IPS-20b (cell line): ENCODE measurements at regions not wholly inside any gene's neighbourhood (a gene's known extent, or its start where the extent isn't known, plus 50 kb on each side); places are given as distances from the start of the nearest gene placed in this dataset.

Source experiments
- H3K27ac ChIP-seq: one replicate; pipeline ENCODE4 v1.5.1; 2013; ENCODE audit warnings: low read length
- H3K27me3 ChIP-seq: 2 replicates; pipeline ENCODE4 v1.6.1; 2013; ENCODE audit warnings: mild to moderate bottlenecking, low read length, inconsistent platforms; ENCODE audit not compliant: insufficient read depth
- H3K36me3 ChIP-seq: 2 replicates; pipeline ENCODE4 v1.6.1; 2013; ENCODE audit warnings: low read depth, mild to moderate bottlenecking, inconsistent platforms, low read length, moderate library complexity; ENCODE audit not compliant: insufficient read depth
- H3K4me1 ChIP-seq: 2 replicates; pipeline ENCODE4 v1.6.1; 2013; ENCODE audit warnings: mild to moderate bottlenecking, control low read depth, inconsistent platforms, low read length, moderate library complexity; ENCODE audit not compliant: insufficient read depth
- H3K4me3 ChIP-seq: 2 replicates; pipeline ENCODE4 v1.5.1; 2013; ENCODE audit warnings: mild to moderate bottlenecking, low read length, inconsistent platforms
- H3K9ac ChIP-seq: 2 replicates; pipeline ENCODE4 v1.6.1; 2013; ENCODE audit warnings: low read depth, mild to moderate bottlenecking, inconsistent platforms, low read length, moderate library complexity
- H3K9me3 ChIP-seq: 2 replicates; pipeline ENCODE4 v1.6.1; 2013; ENCODE audit warnings: mild to moderate bottlenecking, low read depth, low read length, inconsistent platforms; ENCODE audit not compliant: insufficient read depth

DNA sequence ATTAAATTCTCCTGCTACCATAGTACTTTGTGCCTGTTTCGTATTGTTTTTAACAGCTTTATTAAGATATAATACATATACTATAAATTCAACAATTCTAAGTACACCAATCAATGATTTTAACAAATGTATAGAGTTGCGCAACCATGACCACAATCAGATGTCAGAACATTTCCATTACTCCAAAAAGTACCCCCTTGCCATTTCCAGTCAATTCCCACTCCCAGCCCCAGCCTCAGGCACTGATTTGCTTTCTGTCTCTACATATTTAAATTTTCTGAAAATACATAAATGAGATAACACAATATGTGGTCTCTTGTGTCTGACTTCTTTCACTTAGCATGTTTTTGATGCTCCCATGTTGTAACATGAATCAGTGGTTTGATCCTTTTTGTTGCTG, 193.9 kb downstream of the FIGN start:
- Histone ChIP-seq H3K27me3 (no peaks in the 10 kb centered on the region), H3K4me1 (no peaks in the 10 kb centered on the region), H3K4me3 (no peak overlapping the region), H3K27ac (no peak overlapping the region), H3K9ac (no peak overlapping the region), H3K36me3 (no peaks in the 10 kb centered on the region), H3K9me3 (no peaks in the 10 kb centered on the region)

DNA sequence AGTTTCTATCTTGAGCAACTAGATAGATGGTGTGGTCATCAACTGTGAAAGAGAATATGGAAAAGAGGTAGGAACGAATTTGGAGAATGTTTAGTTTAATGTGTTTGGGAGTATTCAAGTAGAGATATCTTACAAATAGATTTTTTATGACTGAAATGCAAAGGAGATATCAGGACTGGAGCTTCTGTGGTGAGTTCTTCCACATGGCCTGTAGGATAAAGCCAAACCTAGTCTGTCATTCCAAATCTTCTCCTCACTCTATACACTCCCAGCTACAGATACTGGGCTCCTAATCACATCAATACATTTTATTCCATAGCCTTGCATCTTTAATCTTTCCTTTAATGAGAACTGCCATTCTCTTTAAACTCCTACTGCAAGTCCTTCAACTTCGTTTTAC, 194.3 kb downstream of the FIGN start:
- Histone ChIP-seq H3K27ac (no peak overlapping the region), H3K9me3 (no peaks in the 10 kb centered on the region), H3K36me3 (no peaks in the 10 kb centered on the region), H3K27me3 (no peaks in the 10 kb centered on the region), H3K4me3 (no peak overlapping the region), H3K4me1 (no peaks in the 10 kb centered on the region), H3K9ac (no peak overlapping the region)

DNA sequence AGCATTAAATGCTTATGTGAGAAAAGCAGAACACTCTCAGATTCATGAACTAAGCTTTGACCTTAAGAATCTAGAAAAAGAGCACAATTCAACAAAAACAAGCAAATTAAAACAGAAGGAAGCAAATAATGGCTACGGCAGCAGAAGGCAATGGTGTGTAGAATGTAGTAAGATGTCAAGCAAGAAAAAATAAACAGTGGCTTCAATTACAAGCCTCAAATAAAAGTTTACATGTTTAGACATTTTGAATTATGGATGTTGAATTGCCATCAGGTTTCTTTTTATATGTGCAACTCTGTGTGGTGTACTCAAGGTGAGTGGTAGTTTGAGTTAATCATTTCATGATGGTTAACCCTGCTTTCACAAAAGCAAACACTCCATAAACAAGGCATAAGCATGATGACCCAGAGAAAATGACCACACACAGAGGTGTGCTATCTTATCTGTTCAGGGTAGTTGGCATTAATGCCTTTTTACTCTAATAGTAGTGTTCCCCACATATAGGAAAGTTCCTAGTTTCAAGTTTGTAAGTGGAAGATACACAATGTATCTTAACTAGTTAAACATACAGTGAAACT, 207.1 kb downstream of the FIGN start:
- Histone ChIP-seq H3K9ac (no peak overlapping the region), H3K4me3 (no peak overlapping the region), H3K36me3 (no peaks in the 10 kb centered on the region), H3K9me3 (no peaks in the 10 kb centered on the region), H3K27ac (no peak overlapping the region), H3K4me1 (no peaks in the 10 kb centered on the region), H3K27me3 (no peaks in the 10 kb centered on the region)

DNA sequence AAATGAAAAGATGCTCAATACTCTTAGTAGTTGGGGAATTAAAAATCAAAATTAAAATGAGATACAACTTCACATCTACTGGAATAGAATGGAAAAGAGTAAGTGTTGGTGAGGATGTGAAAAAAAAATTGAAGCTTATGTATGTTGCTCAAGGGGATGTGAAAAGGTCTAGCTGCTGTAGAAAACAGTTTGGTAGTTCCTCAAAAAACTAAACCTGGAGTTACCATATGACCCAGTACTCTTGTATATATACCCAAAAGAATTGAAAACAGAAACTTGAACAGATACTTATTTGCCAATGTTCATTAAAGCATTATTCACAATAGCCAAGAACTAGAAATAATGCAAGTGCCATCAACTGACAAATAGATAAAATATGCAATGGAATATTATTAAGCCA, 208.4 kb downstream of the FIGN start:
- Histone ChIP-seq H3K4me3 (no peak overlapping the region), H3K27ac (no peak overlapping the region), H3K36me3 (no peaks in the 10 kb centered on the region), H3K27me3 (no peaks in the 10 kb centered on the region), H3K9ac (no peak overlapping the region), H3K9me3 (no peaks in the 10 kb centered on the region), H3K4me1 (no peaks in the 10 kb centered on the region)

DNA sequence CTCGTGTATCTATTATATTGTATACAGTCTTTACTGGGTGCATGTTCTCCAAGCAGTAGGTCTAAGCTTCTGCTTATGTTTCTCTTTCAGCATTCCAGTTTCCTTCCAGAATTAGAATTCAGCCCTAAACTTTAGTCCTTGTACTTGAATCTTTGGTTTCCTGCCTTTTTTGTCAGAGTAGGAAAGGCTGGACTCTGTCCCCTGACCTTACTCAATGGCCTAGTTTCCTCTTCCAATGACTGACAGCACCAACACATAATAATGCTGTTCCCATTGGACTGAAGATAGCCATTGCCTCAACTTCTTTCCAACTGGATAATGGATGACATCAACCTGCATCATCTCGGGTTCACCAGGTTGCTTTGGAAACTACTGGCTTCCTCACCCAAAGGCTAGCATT, 217.0 kb downstream of the FIGN start:
- no peak overlapping the region for H3K4me3 ChIP-seq
- H3K27ac ChIP-seq = no peak overlapping the region
- H3K36me3 ChIP-seq = no peaks in the 10 kb centered on the region
- H3K4me1 ChIP-seq = no peaks in the 10 kb centered on the region
- no peaks in the 10 kb centered on the region for H3K27me3 ChIP-seq
- H3K9me3 ChIP-seq = no peaks in the 10 kb centered on the region
- H3K9ac ChIP-seq = no peak overlapping the region

DNA sequence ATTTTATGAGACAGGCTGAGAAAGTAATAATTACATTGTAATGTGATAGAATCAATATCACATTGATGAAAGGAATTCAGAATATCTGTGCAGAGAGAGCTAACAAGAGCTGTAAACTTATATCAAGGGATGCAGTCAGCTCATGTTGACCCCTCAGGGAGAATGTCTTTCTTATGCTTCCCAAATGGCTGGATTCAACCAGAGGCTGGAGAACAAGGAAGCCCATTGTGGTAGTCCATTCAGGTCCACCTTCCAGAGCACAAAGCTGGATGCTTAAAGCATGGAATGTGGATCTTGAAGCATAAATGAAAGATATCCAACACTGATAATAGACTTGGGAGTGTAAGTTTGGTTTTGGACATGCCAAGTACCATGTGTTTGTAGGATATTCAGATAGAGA, 220.0 kb downstream of the FIGN start:
- H3K4me3 ChIP-seq = no peak overlapping the region
- no peaks in the 10 kb centered on the region for H3K4me1 ChIP-seq
- no peaks in the 10 kb centered on the region for H3K9me3 ChIP-seq
- H3K9ac ChIP-seq = no peak overlapping the region
- no peaks in the 10 kb centered on the region for H3K36me3 ChIP-seq
- H3K27ac ChIP-seq = no peak overlapping the region
- H3K27me3 ChIP-seq = no peaks in the 10 kb centered on the region

DNA sequence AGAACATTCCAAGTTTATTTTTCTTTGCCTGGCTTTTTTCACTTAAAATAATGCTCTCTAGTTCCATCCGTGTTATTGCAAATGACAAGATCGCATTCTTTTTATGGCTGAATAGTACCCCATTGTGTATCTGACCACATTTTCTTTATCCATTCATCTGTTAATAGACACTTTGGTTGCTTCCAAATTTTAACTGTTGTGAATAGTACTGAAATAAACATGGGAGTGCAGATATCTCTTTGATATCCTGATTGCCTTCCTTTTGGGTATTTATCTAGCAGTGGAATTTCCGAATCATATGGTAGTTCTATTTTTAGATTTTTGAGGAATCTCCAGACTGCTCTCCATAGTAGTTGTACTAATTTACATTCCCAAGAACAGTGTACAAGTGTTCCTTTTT, 230.5 kb downstream of the FIGN start:
- H3K4me1 ChIP-seq = no peaks in the 10 kb centered on the region
- H3K9me3 ChIP-seq = no peaks in the 10 kb centered on the region
- H3K4me3 ChIP-seq = no peak overlapping the region
- no peak overlapping the region for H3K27ac ChIP-seq
- no peaks in the 10 kb centered on the region for H3K27me3 ChIP-seq
- H3K9ac ChIP-seq = no peak overlapping the region
- H3K36me3 ChIP-seq = no peaks in the 10 kb centered on the region

DNA sequence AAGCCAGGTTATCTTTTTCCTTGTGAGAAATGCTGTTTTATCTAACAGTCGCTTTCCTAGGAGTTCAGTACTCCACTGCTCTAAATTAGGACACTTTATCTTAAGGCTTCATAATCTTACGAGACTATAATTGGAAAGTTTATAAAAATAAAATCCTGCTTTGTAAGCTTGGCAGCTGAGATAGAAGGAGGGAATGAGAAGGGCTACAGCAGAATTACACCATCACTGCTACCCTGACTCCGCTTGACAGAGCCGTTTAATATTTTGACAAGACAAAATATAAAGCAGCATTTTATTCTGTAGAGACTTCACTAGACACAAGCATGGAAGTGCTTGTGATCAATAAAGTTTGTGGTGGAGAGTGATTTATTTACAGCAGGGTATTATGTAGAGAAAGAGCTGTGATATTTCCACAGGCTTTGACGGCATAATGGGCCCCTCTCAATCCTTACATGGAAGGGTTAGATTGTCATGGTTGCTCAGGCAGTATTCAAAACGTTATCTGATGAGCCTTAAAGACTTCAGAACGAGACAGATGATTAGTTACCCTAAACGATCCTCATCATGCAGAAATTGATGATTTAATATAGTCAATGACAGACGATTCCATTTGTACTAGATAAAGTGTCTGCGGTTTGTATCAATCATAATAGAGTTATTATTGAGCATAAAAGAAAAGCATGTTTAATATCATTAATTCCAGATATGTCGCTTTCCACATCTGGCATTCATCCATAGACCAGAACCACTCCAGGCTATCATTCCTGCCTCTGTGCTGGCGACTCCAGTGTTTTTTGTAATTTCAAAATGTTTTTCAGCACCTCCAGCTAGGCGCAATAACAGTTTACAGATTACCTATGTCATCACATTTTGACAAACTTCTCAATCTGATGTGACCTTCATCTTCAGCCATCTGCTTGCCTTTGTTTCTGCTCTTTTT, 242.2 kb downstream of the FIGN start:
- no peaks in the 10 kb centered on the region for H3K27me3 ChIP-seq
- peaks cover 3% of the 10 kb centered on the region; the same call in 1 of the 2 replicates for H3K4me1 ChIP-seq
- no peaks in the 10 kb centered on the region for H3K9me3 ChIP-seq
- H3K4me3 ChIP-seq = no peak overlapping the region
- H3K9ac ChIP-seq = no peak overlapping the region
- H3K36me3 ChIP-seq = no peaks in the 10 kb centered on the region
- H3K27ac ChIP-seq = no peak overlapping the region

DNA sequence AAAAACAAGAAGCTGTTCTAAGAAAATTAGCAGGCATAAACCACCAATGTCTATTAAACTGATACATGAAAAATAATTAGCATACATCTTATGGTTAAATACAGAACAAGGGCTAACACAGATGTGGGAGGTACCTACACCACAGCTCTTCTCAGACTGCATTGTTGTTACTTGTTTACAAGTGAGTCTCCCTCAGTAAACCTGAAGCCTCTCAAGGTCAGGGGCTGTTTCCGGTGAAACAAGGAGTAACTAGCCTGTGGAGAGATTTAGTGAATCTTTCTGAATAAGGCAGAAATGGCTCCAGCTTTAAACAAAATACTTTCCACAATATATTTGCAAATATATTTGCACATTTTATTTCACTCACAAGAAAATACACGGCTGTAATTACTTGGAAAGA, 244.0 kb downstream of the FIGN start:
- Histone ChIP-seq H3K4me1 (peaks cover 3% of the 10 kb centered on the region; the same call in 1 of the 2 replicates), H3K9me3 (no peaks in the 10 kb centered on the region), H3K27me3 (no peaks in the 10 kb centered on the region), H3K36me3 (no peaks in the 10 kb centered on the region), H3K27ac (no peak overlapping the region), H3K9ac (no peak overlapping the region), H3K4me3 (no peak overlapping the region)

DNA sequence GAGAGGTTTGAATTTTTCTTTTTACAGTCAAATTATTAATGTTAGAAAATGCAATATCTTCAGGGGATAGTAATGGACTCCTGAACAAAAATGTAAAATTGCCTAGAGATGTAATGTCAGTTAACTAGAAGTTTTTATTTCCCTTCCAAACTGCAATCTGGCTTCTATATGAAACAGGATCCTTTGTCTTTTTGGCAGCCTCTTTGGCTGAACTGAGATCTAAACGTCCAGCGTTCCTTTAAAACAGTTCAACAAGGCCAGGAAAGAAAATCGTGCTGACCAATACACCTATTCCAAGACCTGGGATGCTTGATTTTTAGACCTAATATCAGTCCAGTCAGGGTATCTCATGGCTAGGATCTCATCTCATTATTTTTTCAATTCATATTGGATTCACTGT, 245.5 kb downstream of the FIGN start:
- Histone ChIP-seq H3K4me1 (peaks cover 3% of the 10 kb centered on the region; the same call in 1 of the 2 replicates), H3K27me3 (no peaks in the 10 kb centered on the region), H3K36me3 (no peaks in the 10 kb centered on the region), H3K4me3 (no peak overlapping the region), H3K27ac (no peak overlapping the region), H3K9me3 (no peaks in the 10 kb centered on the region), H3K9ac (no peak overlapping the region)

DNA sequence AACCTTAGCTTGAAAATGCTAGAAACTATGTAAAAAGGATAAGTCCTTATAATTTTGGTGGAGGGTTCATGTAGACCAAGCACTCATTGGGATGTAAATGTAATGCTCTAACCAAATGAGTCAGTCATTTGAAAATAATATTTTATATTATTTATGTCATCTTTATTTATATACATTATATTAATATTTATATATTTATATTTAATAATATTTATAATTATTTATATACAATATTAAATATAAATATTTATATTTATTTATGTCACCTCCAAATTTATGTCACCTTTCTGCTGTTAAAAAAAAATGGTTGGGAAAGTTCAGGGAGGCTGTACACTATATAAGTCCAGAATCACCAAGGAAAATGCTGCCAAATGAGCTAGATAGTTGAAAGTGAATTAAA, 254.3 kb downstream of the FIGN start:
- H3K4me3 ChIP-seq = no peak overlapping the region

DNA sequence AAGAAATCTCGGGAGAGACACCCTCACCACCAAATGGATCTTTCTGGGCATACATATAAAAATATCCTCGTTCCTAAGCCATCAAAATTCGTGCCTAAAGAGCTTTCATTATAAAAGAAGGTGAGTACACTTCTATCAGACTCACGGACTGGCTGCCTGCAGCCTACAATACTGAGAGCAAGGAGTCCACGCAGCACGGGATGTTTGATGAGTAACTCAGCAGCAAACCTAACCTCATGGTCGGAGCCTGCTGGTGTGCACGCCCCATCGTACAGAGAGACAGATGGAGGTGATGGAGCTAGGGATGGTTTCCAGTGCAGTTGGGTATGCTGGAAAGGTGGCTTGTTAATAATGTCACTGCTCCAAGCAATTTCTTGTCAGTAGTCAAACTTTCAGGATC, 256.2 kb downstream of the FIGN start:
- Histone ChIP-seq H3K27me3 (no peaks in the 10 kb centered on the region), H3K9ac (no peak overlapping the region)

More for the DNA sequence above, 254.3 kb downstream of the FIGN start:
- Histone ChIP-seq H3K36me3 (no peaks in the 10 kb centered on the region), H3K4me1 (no peaks in the 10 kb centered on the region), H3K27ac (no peak overlapping the region), H3K27me3 (no peaks in the 10 kb centered on the region), H3K9me3 (no peaks in the 10 kb centered on the region), H3K9ac (no peak overlapping the region)

More for the DNA sequence above, 256.2 kb downstream of the FIGN start:
- Histone ChIP-seq H3K4me3 (no peak overlapping the region), H3K9me3 (no peaks in the 10 kb centered on the region), H3K27ac (no peak overlapping the region), H3K4me1 (peaks cover 6% of the 10 kb centered on the region; the same call in 1 of the 2 replicates), H3K36me3 (no peaks in the 10 kb centered on the region)
